Upper lobe of left lung (tissue), 6 donors: ENCODE measurements at regions not wholly inside any gene's neighbourhood (a gene's known extent, or its start where the extent isn't known, plus 50 kb on each side); places are given as distances from the start of the nearest gene placed in this dataset.

Experiments used
- ATAC-seq, 2 donors: fragments of 200-7000 bp; cut with Tn5 transposase; one replicate each; pipeline ENCODE4 v1.9.1; 2022; ENCODE audit warnings: mild to moderate bottlenecking in 2 of 2, moderate library complexity in 2 of 2; ENCODE audit not compliant: low FRiP score in 2 of 2
- DNase-seq, 2 donors: peaks; one replicate each; pipeline ENCODE4 v3.0.0-alpha.2; 2019 to 2020
- H3K27ac ChIP-seq, 4 donors: fragments of 200-600 bp; sonication (generic); one replicate each; pipeline ENCODE4 v1.5.1; 2016 to 2019
- H3K27me3 ChIP-seq, 4 donors: fragments of 200-600 bp; sonication (generic); one replicate each; pipeline ENCODE4 v1.5.1; 2017 to 2019
- H3K36me3 ChIP-seq, 4 donors: fragments of 200-600 bp; sonication (generic); one replicate each; pipeline ENCODE4 v1.5.1; 2016 to 2019
- H3K4me1 ChIP-seq, 4 donors: fragments of 200-600 bp; sonication (generic); one replicate each; pipeline ENCODE4 v1.5.1; 2018 to 2019
- H3K4me3 ChIP-seq, 4 donors: fragments of 200-600 bp; sonication (generic); one replicate each; pipeline ENCODE4 v1.5.1; 2017 to 2019; ENCODE audit warnings: mild to moderate bottlenecking in 2 of 4, moderate library complexity in 1 of 4
- H3K9me3 ChIP-seq, 4 donors: fragments of 200-600 bp; sonication (generic); one replicate each; pipeline ENCODE4 v1.5.1; 2018 to 2019
- CTCF ChIP-seq, 6 experiments: fragments of 450-650 bp in 4 of 6; fragments of 200-600 bp in 2 of 6; sonication (generic) in 2 of 6; IDR thresholded peaks; one replicate each; pipeline ENCODE4 v1.5.1; 2016 to 2019; ENCODE audit warnings: antibody characterized with exemption in 6 of 6
- EP300 ChIP-seq, 4 donors: sonication (generic); formaldehyde crosslinking; IDR thresholded peaks; one replicate each; pipeline ENCODE4 v1.5.1; 2017; ENCODE audit warnings: antibody characterized with exemption in 4 of 4, control low read depth in 2 of 4
- POLR2A ChIP-seq, 4 donors: fragments of 450-650 bp; IDR thresholded peaks; one replicate each; pipeline ENCODE4 v1.5.1; 2016 to 2017; ENCODE audit warnings: antibody characterized with exemption in 4 of 4, mild to moderate bottlenecking in 2 of 4
- POLR2AphosphoS5 ChIP-seq, 2 donors: sonication (generic); formaldehyde crosslinking; IDR thresholded peaks; one replicate each; pipeline ENCODE4 v1.5.1; 2017; ENCODE audit warnings: antibody characterized with exemption in 2 of 2
- WGBS, 2 donors: methylation state at CpG; one replicate each; pipeline ENCODE4 v1.1.5; 2017 to 2018; 5-methylcytosine and 5-hydroxymethylcytosine counted together
- donor health status: DM: no; HTN: no; CAD: no; lungs with moderate emphysema.
- donor health status: DM: no; HTN: yes; CAD: no; lungs with severe emphysema.

DNA sequence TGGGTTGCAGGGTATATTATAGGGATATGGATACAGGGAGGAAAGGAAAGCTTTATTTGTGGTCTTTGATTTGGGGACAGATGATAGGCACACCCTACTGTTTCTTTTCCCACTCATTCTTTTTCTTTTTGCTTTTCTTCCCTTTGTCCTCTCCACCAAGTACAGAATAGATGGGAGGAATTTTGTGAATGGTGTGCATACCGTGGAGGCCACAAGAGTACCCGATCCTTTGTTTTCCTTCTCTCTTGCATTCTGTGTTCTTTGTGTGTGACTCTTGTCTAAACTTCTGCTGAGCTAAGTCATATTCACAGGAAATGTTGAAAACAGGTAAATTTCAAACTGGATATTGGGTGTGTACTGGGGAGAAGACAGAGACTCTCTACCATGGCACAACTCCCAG lies 321.4 kb upstream of the SLC8A1 start:
- no peak overlapping the region for H3K4me3 ChIP-seq
- no peaks in the 10 kb centered on the region for H3K27me3 ChIP-seq
- no peak for ATAC-seq
- 82 to 86% methylated on average over 2 of the region's 2 CpGs for WGBS, 2 donors
- H3K36me3 ChIP-seq = no peaks in the 10 kb centered on the region
- no peaks in the 10 kb centered on the region for H3K9me3 ChIP-seq
- no peak for DNase-seq
- no peak for TF ChIP-seq POLR2A (IDR thresholded peaks at IDR 0.05)
- no peak for TF ChIP-seq EP300 (IDR thresholded peaks at IDR 0.05)
- no peak for TF ChIP-seq CTCF (IDR thresholded peaks at IDR 0.05)
- TF ChIP-seq POLR2AphosphoS5 (IDR thresholded peaks at IDR 0.05) = no peak
- no peak overlapping the region for H3K27ac ChIP-seq
- H3K4me1 ChIP-seq = no peaks in the 10 kb centered on the region

- TF ChIP-seq EP300 (IDR thresholded peaks at IDR 0.05) (no peak), POLR2A (IDR thresholded peaks at IDR 0.05) (no peak), POLR2AphosphoS5 (IDR thresholded peaks at IDR 0.05) (no peak), CTCF (IDR thresholded peaks at IDR 0.05) (no peak)
- no peak overlapping the region for H3K27ac ChIP-seq
- ATAC-seq = no peak
- H3K4me1 ChIP-seq = no peaks in the 10 kb centered on the region
- WGBS, 2 donors = 66 to 68% methylated on average over 3 of the region's 3 CpGs
- no peak for DNase-seq
- H3K27me3 ChIP-seq = no peaks in the 10 kb centered on the region
- H3K4me3 ChIP-seq = no peak overlapping the region
- no peaks in the 10 kb centered on the region for H3K36me3 ChIP-seq
- no peaks in the 10 kb centered on the region for H3K9me3 ChIP-seq
Observed at GRCh38 chr2:40783704-40784103, 331.8 kb upstream of the SLC8A1 start.

DNA sequence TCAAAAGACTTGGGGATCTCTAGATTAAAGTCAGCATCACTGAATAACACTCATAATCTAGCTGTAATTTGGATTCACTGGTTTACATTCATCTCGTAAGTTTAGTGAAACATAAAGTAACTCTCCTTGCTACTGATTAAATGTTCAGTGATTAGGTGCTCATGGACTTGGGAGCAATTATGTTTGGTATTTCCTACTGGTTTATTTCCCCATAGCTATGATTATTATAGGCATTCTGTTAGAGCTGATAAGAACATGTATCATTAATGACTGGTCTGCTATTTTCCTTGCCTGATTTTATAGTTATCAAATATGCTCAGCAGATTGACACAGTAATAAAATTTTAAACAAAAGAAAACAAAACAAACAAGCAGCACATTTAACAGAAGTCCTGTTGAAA lies 334.7 kb upstream of the SLC8A1 start:
- Histone ChIP-seq H3K4me1 (no peaks in the 10 kb centered on the region), H3K4me3 (no peak overlapping the region), H3K9me3 (no peaks in the 10 kb centered on the region), H3K27me3 (no peaks in the 10 kb centered on the region), H3K36me3 (no peaks in the 10 kb centered on the region), H3K27ac (no peak overlapping the region)
- ATAC-seq (no peak), DNase-seq (no peak)
- TF ChIP-seq POLR2AphosphoS5 (IDR thresholded peaks at IDR 0.05) (no peak), EP300 (IDR thresholded peaks at IDR 0.05) (no peak), POLR2A (IDR thresholded peaks at IDR 0.05) (no peak), CTCF (IDR thresholded peaks at IDR 0.05) (no peak)
- 68 to 83% methylated on average over 1 of the region's 1 CpG for WGBS, 2 donors

DNA sequence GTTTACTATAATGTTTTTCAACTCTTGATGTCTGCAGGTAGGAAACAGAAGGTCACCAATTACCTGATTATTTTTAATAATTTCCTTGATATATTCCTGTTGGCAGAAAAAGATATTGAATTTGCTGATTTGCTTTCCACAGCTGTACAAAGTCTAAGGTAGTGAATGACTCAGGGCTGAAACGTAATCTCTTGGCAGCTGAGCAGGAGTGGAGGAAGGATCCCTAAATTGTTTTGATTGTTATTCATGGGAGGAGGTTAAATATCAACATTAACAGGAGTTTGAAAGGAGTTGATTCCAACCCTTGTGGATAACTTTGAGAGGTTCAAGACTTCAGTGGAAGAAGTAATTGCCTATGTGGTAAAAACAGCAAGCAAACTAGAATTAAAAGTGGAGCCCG lies 345.2 kb upstream of the SLC8A1 start:
- H3K4me1 ChIP-seq = no peaks in the 10 kb centered on the region
- H3K4me3 ChIP-seq = no peak overlapping the region
- 64 to 68% methylated on average over 2 of the region's 2 CpGs for WGBS, 2 donors
- H3K27ac ChIP-seq = no peak overlapping the region
- ATAC-seq = no peak
- H3K27me3 ChIP-seq = no peaks in the 10 kb centered on the region
- H3K36me3 ChIP-seq = no peaks in the 10 kb centered on the region
- TF ChIP-seq POLR2A (IDR thresholded peaks at IDR 0.05) = no peak
- TF ChIP-seq EP300 (IDR thresholded peaks at IDR 0.05) = no peak
- TF ChIP-seq POLR2AphosphoS5 (IDR thresholded peaks at IDR 0.05) = no peak
- no peak for TF ChIP-seq CTCF (IDR thresholded peaks at IDR 0.05)
- no peaks in the 10 kb centered on the region for H3K9me3 ChIP-seq
- DNase-seq = no peak

GRCh38 chr2:40803900-40804299 lies 352.0 kb upstream of the SLC8A1 start:
- no peak for ATAC-seq
- no peak for DNase-seq

More at GRCh38 chr2:40803900-40804299, 352.0 kb upstream of the SLC8A1 start:
- Histone ChIP-seq H3K36me3 (no peaks in the 10 kb centered on the region), H3K4me3 (no peak overlapping the region), H3K4me1 (no peaks in the 10 kb centered on the region), H3K27me3 (no peaks in the 10 kb centered on the region), H3K9me3 (no peaks in the 10 kb centered on the region), H3K27ac (no peak overlapping the region)
- no peak for TF ChIP-seq POLR2AphosphoS5 (IDR thresholded peaks at IDR 0.05)
- no peak for TF ChIP-seq POLR2A (IDR thresholded peaks at IDR 0.05)
- TF ChIP-seq EP300 (IDR thresholded peaks at IDR 0.05) = no peak
- no peak for TF ChIP-seq CTCF (IDR thresholded peaks at IDR 0.05)
- 76 to 81% methylated on average over 2 of the region's 2 CpGs for WGBS, 2 donors
